ENCODE measurements at regions not wholly inside any gene's neighbourhood (a gene's known extent, or its start where the extent isn't known, plus 50 kb on each side); places are given as distances from the start of the nearest gene placed in this dataset.

GRCh38 chr11:31981457-31981856 lies 109.4 kb upstream of the RCN1 start:
- no peaks in the 10 kb centered on the region for H3K4me1 Mint-ChIP-seq (ENCODE audit: low read depth)
- peaks cover 12% of the 10 kb centered on the region for H3K9me3 Mint-ChIP-seq (ENCODE audit: low read depth)
- H3K4me3 Mint-ChIP-seq, result no peak overlapping the region
- peaks cover 24% of the 10 kb centered on the region for H3K27me3 Mint-ChIP-seq
- no peak overlapping the region for H3K27ac Mint-ChIP-seq
- H3K36me3 Mint-ChIP-seq, result peaks cover 5% of the 10 kb centered on the region

DNA sequence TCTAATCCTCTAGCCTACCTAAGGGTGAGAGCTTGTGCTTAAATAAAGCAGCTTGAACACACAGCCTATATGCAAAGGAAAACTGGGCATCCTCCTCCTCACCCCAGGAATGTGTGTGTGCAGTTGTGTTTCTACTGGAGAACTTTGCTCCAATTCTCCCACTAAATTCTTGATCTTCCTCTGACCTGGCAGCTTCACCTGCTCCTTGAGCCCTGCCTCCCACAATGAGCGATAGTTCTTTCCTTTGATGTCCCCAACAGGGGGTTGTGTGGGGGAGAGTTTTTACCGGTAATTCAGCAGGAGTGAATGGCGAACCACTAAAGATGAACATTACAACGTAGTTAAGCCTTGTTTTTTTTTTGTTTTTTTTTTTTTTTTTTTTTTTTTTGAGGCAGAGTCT lies 113.5 kb upstream of the RCN1 start:
- peaks cover 5% of the 10 kb centered on the region for H3K36me3 Mint-ChIP-seq
- H3K27ac Mint-ChIP-seq, result no peak overlapping the region
- peaks cover 12% of the 10 kb centered on the region for H3K9me3 Mint-ChIP-seq (ENCODE audit: low read depth)
- peaks cover 19% of the 10 kb centered on the region for H3K27me3 Mint-ChIP-seq
- H3K4me3 Mint-ChIP-seq, result no peak overlapping the region
- H3K4me1 Mint-ChIP-seq (ENCODE audit: low read depth), result no peaks in the 10 kb centered on the region

- Mint-ChIP-seq H3K27ac (no peak overlapping the region), H3K4me1 (ENCODE audit: low read depth) (no peaks in the 10 kb centered on the region), H3K9me3 (ENCODE audit: low read depth) (peaks cover 4% of the 10 kb centered on the region), H3K27me3 (peaks cover 14% of the 10 kb centered on the region), H3K4me3 (no peak overlapping the region), H3K36me3 (peaks cover 3% of the 10 kb centered on the region)
Observed at GRCh38 chr11:31974366-31975136, 116.3 kb upstream of the RCN1 start.

DNA sequence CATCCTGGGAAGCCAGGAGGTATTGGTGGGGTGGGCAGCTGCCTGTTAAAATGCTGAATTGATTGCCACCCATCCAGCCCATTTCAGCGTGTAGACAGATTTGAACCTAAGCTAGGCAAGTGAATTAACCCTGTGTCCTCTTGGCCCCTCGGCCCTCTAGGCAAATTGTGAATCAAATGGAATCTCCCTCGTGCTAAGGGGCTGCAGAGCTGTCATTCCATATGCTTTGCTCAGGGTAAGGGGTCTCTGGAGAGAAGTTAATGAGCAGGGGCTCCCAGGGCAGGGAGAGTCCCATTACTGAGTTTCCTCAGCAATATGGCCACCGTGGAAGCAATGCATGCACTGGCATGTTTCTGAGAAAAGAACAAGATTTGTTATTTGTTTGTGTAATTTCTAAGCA lies 117.7 kb upstream of the RCN1 start:
- Mint-ChIP-seq H3K36me3 (no peaks in the 10 kb centered on the region), H3K9me3 (ENCODE audit: low read depth) (no peaks in the 10 kb centered on the region), H3K27me3 (peaks cover 8% of the 10 kb centered on the region), H3K4me1 (ENCODE audit: low read depth) (no peaks in the 10 kb centered on the region), H3K4me3 (no peak overlapping the region), H3K27ac (no peak overlapping the region)

- Mint-ChIP-seq H3K36me3 (no peaks in the 10 kb centered on the region), H3K9me3 (ENCODE audit: low read depth) (no peaks in the 10 kb centered on the region), H3K27me3 (peaks cover 6% of the 10 kb centered on the region), H3K27ac (no peak overlapping the region), H3K4me3 (no peak overlapping the region), H3K4me1 (ENCODE audit: low read depth) (no peaks in the 10 kb centered on the region)
Observed at GRCh38 chr11:31972623-31973022, 118.3 kb upstream of the RCN1 start.

DNA sequence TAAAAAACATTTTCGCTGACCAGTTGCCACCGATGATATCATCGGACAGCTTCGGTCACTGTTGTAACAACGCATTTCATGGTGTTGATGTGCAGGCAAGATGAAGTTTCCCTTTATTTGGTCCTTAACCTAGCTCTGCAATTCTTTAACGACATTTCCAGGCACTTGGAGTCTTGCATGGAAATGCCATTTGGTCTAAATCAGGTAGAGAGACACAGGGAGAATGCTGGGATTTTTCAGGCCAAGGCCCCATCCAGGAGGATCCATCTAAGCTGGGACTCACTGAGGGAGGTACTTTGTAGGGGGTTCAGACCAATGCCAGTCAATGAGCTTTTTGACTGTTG lies 121.5 kb upstream of the RCN1 start:
- Mint-ChIP-seq H3K36me3 (no peaks in the 10 kb centered on the region), H3K9me3 (ENCODE audit: low read depth) (no peaks in the 10 kb centered on the region), H3K27me3 (no peaks in the 10 kb centered on the region), H3K4me1 (ENCODE audit: low read depth) (no peaks in the 10 kb centered on the region), H3K27ac (no peak overlapping the region), H3K4me3 (no peak overlapping the region)

- Mint-ChIP-seq H3K9me3 (ENCODE audit: low read depth) (no peaks in the 10 kb centered on the region), H3K36me3 (no peaks in the 10 kb centered on the region), H3K27ac (no peak overlapping the region), H3K4me1 (ENCODE audit: low read depth) (no peaks in the 10 kb centered on the region), H3K27me3 (no peaks in the 10 kb centered on the region), H3K4me3 (no peak overlapping the region)
Observed at GRCh38 chr11:31968461-31969358, 122.2 kb upstream of the RCN1 start.

- H3K27me3 Mint-ChIP-seq, result no peaks in the 10 kb centered on the region
- H3K9me3 Mint-ChIP-seq (ENCODE audit: low read depth), result no peaks in the 10 kb centered on the region
- H3K36me3 Mint-ChIP-seq, result no peaks in the 10 kb centered on the region
- H3K4me1 Mint-ChIP-seq (ENCODE audit: low read depth), result no peaks in the 10 kb centered on the region
- H3K27ac Mint-ChIP-seq, result no peak overlapping the region
- H3K4me3 Mint-ChIP-seq, result no peak overlapping the region
Observed at GRCh38 chr11:31967404-31968130, 123.3 kb upstream of the RCN1 start.

GRCh38 chr11:31966846-31967245 lies 124.0 kb upstream of the RCN1 start:
- H3K4me1 Mint-ChIP-seq (ENCODE audit: low read depth), result no peaks in the 10 kb centered on the region
- H3K4me3 Mint-ChIP-seq, result no peak overlapping the region
- H3K27me3 Mint-ChIP-seq, result no peaks in the 10 kb centered on the region
- no peaks in the 10 kb centered on the region for H3K36me3 Mint-ChIP-seq
- no peak overlapping the region for H3K27ac Mint-ChIP-seq
- no peaks in the 10 kb centered on the region for H3K9me3 Mint-ChIP-seq (ENCODE audit: low read depth)

DNA sequence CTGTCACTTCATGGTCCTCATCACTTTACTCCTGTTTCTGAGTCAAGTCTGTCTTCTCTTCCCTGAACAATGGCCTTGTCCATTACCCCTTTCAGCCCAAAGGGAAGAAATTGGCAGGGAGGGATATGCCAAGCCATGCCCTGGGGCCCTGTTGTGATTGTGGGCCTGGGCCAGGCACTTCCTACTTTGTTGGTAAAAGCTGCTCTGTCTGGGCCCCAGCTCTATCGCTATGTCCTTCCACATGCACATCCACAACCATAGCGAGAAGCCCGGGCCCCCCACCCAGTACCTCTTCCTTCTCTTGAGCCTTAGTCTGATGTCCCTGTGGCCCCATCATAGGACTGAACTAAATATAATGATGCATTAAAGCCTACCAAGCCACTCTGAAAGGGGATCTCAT lies 126.7 kb upstream of the RCN1 start:
- no peak overlapping the region for H3K27ac Mint-ChIP-seq
- no peaks in the 10 kb centered on the region for H3K4me1 Mint-ChIP-seq (ENCODE audit: low read depth)
- no peaks in the 10 kb centered on the region for H3K9me3 Mint-ChIP-seq (ENCODE audit: low read depth)
- H3K36me3 Mint-ChIP-seq, result no peaks in the 10 kb centered on the region
- H3K4me3 Mint-ChIP-seq, result no peak overlapping the region
- no peaks in the 10 kb centered on the region for H3K27me3 Mint-ChIP-seq

DNA sequence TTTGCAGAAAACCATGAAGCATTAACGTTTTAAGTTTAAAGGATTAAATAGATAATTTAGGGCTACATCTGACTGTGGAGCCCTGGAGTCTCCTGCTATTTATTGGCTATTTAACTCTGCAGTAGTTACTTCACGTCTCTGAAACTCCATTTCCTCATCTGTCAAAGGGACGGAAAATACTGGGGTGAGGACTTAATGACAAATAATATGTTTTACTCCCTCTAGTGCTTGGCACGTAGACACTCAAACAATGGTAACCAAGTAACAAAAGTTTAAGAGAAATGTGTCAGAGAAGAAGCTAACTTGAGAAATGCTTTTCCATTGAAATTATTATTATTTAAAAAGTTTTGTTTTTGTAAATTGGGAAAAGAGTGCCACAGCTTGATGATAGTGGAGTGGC lies 130.7 kb upstream of the RCN1 start:
- no peaks in the 10 kb centered on the region for H3K4me1 Mint-ChIP-seq (ENCODE audit: low read depth)
- no peaks in the 10 kb centered on the region for H3K36me3 Mint-ChIP-seq
- H3K27me3 Mint-ChIP-seq, result no peaks in the 10 kb centered on the region
- H3K27ac Mint-ChIP-seq, result no peak overlapping the region
- no peaks in the 10 kb centered on the region for H3K9me3 Mint-ChIP-seq (ENCODE audit: low read depth)
- no peak overlapping the region for H3K4me3 Mint-ChIP-seq

DNA sequence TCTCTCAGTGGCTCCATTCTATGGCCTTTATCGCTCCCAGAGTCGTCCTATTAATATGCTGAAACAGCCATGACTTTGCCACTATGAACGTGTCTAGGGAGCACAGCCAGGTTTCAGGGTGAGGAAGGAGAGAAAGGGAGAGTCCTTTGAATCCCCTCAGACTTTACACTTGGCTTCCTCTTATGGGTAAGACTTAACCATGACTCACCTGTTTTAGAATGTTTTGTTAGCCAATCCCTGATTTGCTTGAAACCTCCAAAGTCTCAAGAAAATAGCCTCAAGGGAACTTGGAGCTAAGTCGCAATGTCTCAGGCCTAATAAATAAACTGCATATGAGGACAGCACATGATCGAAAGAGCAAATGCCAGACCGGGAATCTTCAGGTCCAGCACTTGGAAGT lies 131.2 kb upstream of the RCN1 start:
- Mint-ChIP-seq H3K27ac (no peak overlapping the region), H3K4me3 (no peak overlapping the region), H3K27me3 (no peaks in the 10 kb centered on the region), H3K36me3 (no peaks in the 10 kb centered on the region), H3K9me3 (ENCODE audit: low read depth) (no peaks in the 10 kb centered on the region), H3K4me1 (ENCODE audit: low read depth) (no peaks in the 10 kb centered on the region)

DNA sequence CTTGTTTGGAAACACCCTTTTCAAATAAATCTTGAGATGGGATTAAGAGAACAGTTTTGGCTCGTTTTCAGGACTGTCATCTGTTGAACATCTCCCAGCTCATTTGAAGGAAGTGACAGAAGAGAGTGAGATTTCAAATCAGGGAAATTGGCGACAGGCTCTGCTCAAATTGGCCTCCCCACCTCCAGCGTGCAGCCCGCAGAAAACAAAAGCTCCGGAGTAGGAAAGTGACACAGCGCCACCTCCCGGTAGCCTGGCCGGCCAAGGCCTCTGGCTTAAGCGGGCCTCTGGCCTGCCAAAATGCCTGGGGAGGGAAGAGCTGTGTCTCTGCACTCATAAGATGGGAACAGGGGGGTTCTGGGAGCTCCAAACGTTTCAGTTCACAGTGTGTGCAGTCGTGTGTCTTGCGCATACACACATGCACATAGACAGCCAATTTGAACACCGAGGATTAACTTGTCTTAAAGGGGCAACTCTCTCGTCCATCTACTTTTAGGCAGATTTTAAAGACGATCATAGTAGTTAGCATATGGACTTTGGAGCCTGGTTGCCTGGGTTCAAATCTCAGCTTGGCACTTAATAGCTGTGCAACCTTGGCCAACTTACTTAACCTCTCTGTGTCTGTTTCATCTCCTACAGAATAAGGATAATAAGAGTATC lies 132.7 kb upstream of the RCN1 start:
- Mint-ChIP-seq H3K9me3 (ENCODE audit: low read depth) (no peaks in the 10 kb centered on the region), H3K4me3 (no peak overlapping the region), H3K4me1 (ENCODE audit: low read depth) (no peaks in the 10 kb centered on the region), H3K27ac (no peak overlapping the region), H3K27me3 (no peaks in the 10 kb centered on the region), H3K36me3 (no peaks in the 10 kb centered on the region)

DNA sequence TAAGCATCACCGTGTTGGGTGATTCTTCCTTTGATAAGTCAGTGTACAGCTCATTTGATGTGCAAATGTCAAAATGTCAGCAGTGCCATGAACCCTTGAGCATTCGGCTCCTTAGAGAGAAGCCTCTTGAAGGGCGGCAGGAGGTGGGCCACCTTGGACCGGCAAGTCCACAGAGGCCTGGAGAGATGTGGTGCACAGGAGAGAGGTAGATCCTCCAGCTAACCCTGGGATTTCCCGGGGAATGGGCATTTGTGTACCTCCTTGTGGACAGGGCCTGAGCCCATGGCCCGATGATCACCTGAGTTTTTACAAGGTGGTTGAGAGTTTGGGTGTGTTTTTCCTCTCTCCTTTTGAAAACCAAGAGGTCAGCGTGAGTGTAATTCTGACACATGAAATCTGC lies 133.2 kb upstream of the RCN1 start:
- Mint-ChIP-seq H3K27ac (no peak overlapping the region), H3K27me3 (no peaks in the 10 kb centered on the region), H3K4me1 (ENCODE audit: low read depth) (no peaks in the 10 kb centered on the region), H3K9me3 (ENCODE audit: low read depth) (no peaks in the 10 kb centered on the region), H3K36me3 (no peaks in the 10 kb centered on the region), H3K4me3 (no peak overlapping the region)

DNA sequence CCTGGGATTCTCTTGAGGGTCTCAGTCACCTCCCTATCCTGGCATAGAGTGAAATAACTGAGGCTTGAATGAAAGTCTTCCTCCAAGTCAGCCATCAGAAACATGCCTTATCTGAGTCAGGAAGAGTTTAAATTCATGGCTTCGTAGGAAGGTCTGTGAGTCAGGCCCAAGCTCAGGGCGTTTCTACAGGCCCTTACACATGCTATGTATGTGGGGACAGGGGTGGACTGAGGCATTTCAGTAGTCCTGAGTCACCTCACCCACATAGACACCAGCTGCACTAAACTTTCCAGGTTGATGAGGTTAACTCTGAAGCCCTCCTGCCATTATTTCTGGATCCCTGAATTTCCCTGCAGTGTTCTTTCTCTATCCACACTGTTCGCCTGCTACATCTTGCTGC lies 134.6 kb upstream of the RCN1 start:
- H3K4me3 Mint-ChIP-seq, result no peak overlapping the region
- no peaks in the 10 kb centered on the region for H3K27me3 Mint-ChIP-seq
- no peaks in the 10 kb centered on the region for H3K9me3 Mint-ChIP-seq (ENCODE audit: low read depth)
- H3K36me3 Mint-ChIP-seq, result no peaks in the 10 kb centered on the region
- H3K27ac Mint-ChIP-seq, result no peak overlapping the region
- H3K4me1 Mint-ChIP-seq (ENCODE audit: low read depth), result no peaks in the 10 kb centered on the region

Data from activated naive CD8-positive, alpha-beta T cell (primary cell).